ENCODE measurements at regions not wholly inside any gene's neighbourhood (a gene's known extent, or its start where the extent isn't known, plus 50 kb on each side); places are given as distances from the start of the nearest gene placed in this dataset.

GRCh38 chr4:43360296-43360695 lies 467.8 kb downstream of the GRXCR1 start (continued):
- TF ChIP-seq CREM (IDR thresholded peaks at IDR 0.05) = peak; percentile 77
- no peak for TF ChIP-seq CREM (CRISPR knock-in tag; IDR thresholded peaks at IDR 0.05)
- no peak for TF ChIP-seq ZMAT5 (CRISPR knock-in tag; IDR thresholded peaks at IDR 0.05; ENCODE audit: borderline replicate concordance, low read depth)
- peak; percentile 51 for TF ChIP-seq FOXA1 (IDR thresholded peaks at IDR 0.05)
- peak; percentile 88 for TF ChIP-seq FOXA1 (CRISPR knock-in tag; IDR thresholded peaks at IDR 0.05)
- peak; percentile 85; the same call in 1 of the 2 replicates for TF ChIP-seq TBX3 (IDR thresholded peaks at IDR 0.05; ENCODE audit: borderline replicate concordance)
- peak; percentile 36; the same call in 1 of the 2 replicates for TF ChIP-seq RERE (CRISPR knock-in tag; IDR thresholded peaks at IDR 0.05; ENCODE audit: low read depth)
- peak; percentile 22; the same call in 1 of the 2 replicates for TF ChIP-seq NCOR1 (IDR thresholded peaks at IDR 0.05; ENCODE audit: borderline replicate concordance, low read length)
- 0 out of 2 replicates have a peak, but pooled peaks have one; percentile 25 for TF ChIP-seq KLF6 (CRISPR knock-in tag; IDR thresholded peaks at IDR 0.05)
- peak; percentile 38; the same call in 1 of the 2 replicates for TF ChIP-seq FOSL2 (CRISPR knock-in tag; IDR thresholded peaks at IDR 0.05)
- no peak for TF ChIP-seq PRPF4 (IDR thresholded peaks at IDR 0.05; ENCODE audit: low read depth, low read length, poor library complexity, severe bottlenecking)
- TF ChIP-seq EP300 (IDR thresholded peaks at IDR 0.05; ENCODE audit: low read depth in 2 of 2, low read length in 2 of 2) = peak in 1 of 2 experiments; percentile 95; a peak in 2 of 4 replicates
- TF ChIP-seq EP300 (CRISPR knock-in tag; IDR thresholded peaks at IDR 0.05; ENCODE audit: borderline replicate concordance) = no peak
- peak; percentile 82 for TF ChIP-seq ARID3A (IDR thresholded peaks at IDR 0.05; ENCODE audit: low read depth, low read length)
- TF ChIP-seq PPARG (CRISPR knock-in tag; conservative IDR thresholded peaks at IDR 0.05) = peak; percentile 98
- peak; percentile 46; the same call in 1 of the 2 replicates for TF ChIP-seq CEBPG (CRISPR knock-in tag; IDR thresholded peaks at IDR 0.05)
- TF ChIP-seq ISL2 (CRISPR knock-in tag; IDR thresholded peaks at IDR 0.05) = peak; percentile 97
- peak; percentile 15 for TF ChIP-seq TEAD3 (CRISPR knock-in tag; optimal IDR thresholded peaks at IDR 0.05; ENCODE audit: borderline replicate concordance)
- peak; percentile 77 for TF ChIP-seq FOXP4 (CRISPR knock-in tag; IDR thresholded peaks at IDR 0.05)
- peak; percentile 99 for TF ChIP-seq RARA (CRISPR knock-in tag; IDR thresholded peaks at IDR 0.05)
- TF ChIP-seq ATF4 (CRISPR knock-in tag; IDR thresholded peaks at IDR 0.05) = 0 out of 4 replicates have a peak, but pooled peaks of 1 of the 2 experiments have one; percentile 36

All from HepG2 (cell line).